H9 (cell line): ENCODE measurements at regions not wholly inside any gene's neighbourhood (a gene's known extent, or its start where the extent isn't known, plus 50 kb on each side); places are given as distances from the start of the nearest gene placed in this dataset.

Experiments
- DNase-seq: peaks from one replicate; pipeline ENCODE4 v3.0.0-alpha.2; 2017
- H2AFZ ChIP-seq: one replicate; pipeline ENCODE4 v1.6.1; 2013; ENCODE audit warnings: mild to moderate bottlenecking, low read length, control low read depth, moderate library complexity
- H2AK5ac ChIP-seq: 2 replicates; pipeline ENCODE4 v1.6.1; 2013; ENCODE audit warnings: low read length, control low read depth, mixed read lengths; ENCODE audit not compliant: insufficient read length
- H2BK120ac ChIP-seq: one replicate; pipeline ENCODE4 v1.6.1; 2013; ENCODE audit warnings: low read depth, mild to moderate bottlenecking, low read length, control low read depth, inconsistent platforms; ENCODE audit not compliant: poor library complexity, severe bottlenecking
- H2BK12ac ChIP-seq: 2 replicates; pipeline ENCODE4 v1.6.1; 2013; ENCODE audit warnings: low read length, control low read depth, mixed read lengths, low read depth; ENCODE audit not compliant: insufficient read length
- H2BK15ac ChIP-seq: 2 replicates; pipeline ENCODE4 v1.6.1; 2013; ENCODE audit warnings: low read depth, low read length, control low read depth
- H2BK20ac ChIP-seq: one replicate; pipeline ENCODE4 v1.6.1; 2013; ENCODE audit warnings: low read depth, mild to moderate bottlenecking, low read length, control low read depth, inconsistent platforms; ENCODE audit not compliant: poor library complexity, severe bottlenecking
- H2BK5ac ChIP-seq: 2 replicates; pipeline ENCODE4 v1.6.1; 2013; ENCODE audit warnings: low read length, control low read depth, mixed read lengths; ENCODE audit not compliant: insufficient read length
- H3K14ac ChIP-seq: 2 replicates; pipeline ENCODE4 v1.6.1; 2013; ENCODE audit warnings: low read length, control low read depth; ENCODE audit not compliant: insufficient read depth
- H3K18ac ChIP-seq: 2 replicates; pipeline ENCODE4 v1.6.1; 2013; ENCODE audit warnings: low read depth, mild to moderate bottlenecking, mixed read lengths, low read length, control low read depth; ENCODE audit not compliant: insufficient read length
- H3K23ac ChIP-seq: 2 replicates; pipeline ENCODE4 v1.6.1; 2013; ENCODE audit warnings: low read length, control low read depth, mixed read lengths, low read depth; ENCODE audit not compliant: insufficient read length
- H3K23me2 ChIP-seq: 2 replicates; pipeline ENCODE4 v1.6.1; 2013; ENCODE audit warnings: low read depth, mild to moderate bottlenecking, mixed read lengths, low read length, control low read depth; ENCODE audit not compliant: insufficient read length, poor library complexity, severe bottlenecking
- H3K27ac ChIP-seq: 2 replicates; pipeline ENCODE4 v1.5.1; 2013; ENCODE audit warnings: low read length, control low read depth, mixed read lengths, low read depth; ENCODE audit not compliant: insufficient read length
- H3K27me3 ChIP-seq: 2 replicates; pipeline ENCODE4 v1.6.1; 2013; ENCODE audit warnings: low read length, control low read depth, inconsistent platforms; ENCODE audit not compliant: insufficient read depth
- H3K4ac ChIP-seq: 2 replicates; pipeline ENCODE4 v1.6.1; 2013; ENCODE audit warnings: low read depth, mild to moderate bottlenecking, control low read depth, inconsistent platforms, low read length, moderate library complexity
- H3K4me1 ChIP-seq: 2 replicates; pipeline ENCODE4 v1.6.1; 2013; ENCODE audit warnings: low read length, control low read depth, inconsistent platforms; ENCODE audit not compliant: insufficient read depth
- H3K4me2 ChIP-seq: 2 replicates; pipeline ENCODE4 v1.6.1; 2013; ENCODE audit warnings: low read length, control low read depth, mixed read lengths; ENCODE audit not compliant: insufficient read length, insufficient read depth
- H3K56ac ChIP-seq: 2 replicates; pipeline ENCODE4 v1.6.1; 2013; ENCODE audit warnings: low read depth, mild to moderate bottlenecking, mixed read lengths, low read length, control low read depth; ENCODE audit not compliant: insufficient read length
- H3K79me1 ChIP-seq: 2 replicates; pipeline ENCODE4 v1.6.1; 2013; ENCODE audit warnings: low read depth, mild to moderate bottlenecking, moderate library complexity, low read length, control low read depth, inconsistent platforms; ENCODE audit not compliant: insufficient read depth, poor library complexity, severe bottlenecking
- H3K79me2 ChIP-seq: 2 replicates; pipeline ENCODE4 v1.6.1; 2013; ENCODE audit warnings: low read length, control low read depth, inconsistent platforms; ENCODE audit not compliant: insufficient read depth
- H3K9ac ChIP-seq: 2 replicates; pipeline ENCODE4 v1.6.1; 2013; ENCODE audit warnings: low read length, control low read depth, mixed read lengths; ENCODE audit not compliant: insufficient read length; ENCODE audit errors: extremely low read depth
- H3K9me3 ChIP-seq: one replicate; pipeline ENCODE4 v1.6.1; 2013; ENCODE audit warnings: low read depth, low read length, inconsistent platforms; ENCODE audit not compliant: control insufficient read depth
- H3T11ph ChIP-seq: one replicate; pipeline ENCODE4 v1.6.1; 2013; ENCODE audit warnings: mild to moderate bottlenecking, low read length, control low read depth, inconsistent platforms
- H4K20me1 ChIP-seq: one replicate; pipeline ENCODE4 v1.6.1; 2013; ENCODE audit not compliant: control insufficient read depth, insufficient read length, insufficient read depth
- H4K5ac ChIP-seq: 2 replicates; pipeline ENCODE4 v1.6.1; 2013; ENCODE audit warnings: low read depth, mild to moderate bottlenecking, mixed read lengths, low read length, control low read depth; ENCODE audit not compliant: insufficient read length
- H4K8ac ChIP-seq: replicated peaks from 2 replicates; pipeline ENCODE4 v1.6.1; 2013; ENCODE audit warnings: low read length, control low read depth, mixed read lengths, low read depth; ENCODE audit not compliant: insufficient read length
- H4K91ac ChIP-seq: 2 replicates; pipeline ENCODE4 v1.6.1; 2013; ENCODE audit warnings: low read depth, mild to moderate bottlenecking, moderate library complexity, mixed read lengths, low read length, control low read depth; ENCODE audit not compliant: insufficient read length
- H3K27ac Mint-ChIP-seq, 3 experiments: 2 replicates in 2 of 3; 3 replicates in 1 of 3; pipeline ENCODE4 v1.8.0; 2020 to 2021; ENCODE audit warnings: mixed read lengths in 3 of 3, mild to moderate bottlenecking in 1 of 3, moderate library complexity in 1 of 3
- H3K27me3 Mint-ChIP-seq: 2 replicates; pipeline ENCODE4 v1.8.0; 2021; ENCODE audit warnings: low read depth, mild to moderate bottlenecking, moderate library complexity, mixed read lengths
- H3K36me3 Mint-ChIP-seq, 3 experiments: 2 replicates in 2 of 3; 3 replicates in 1 of 3; pipeline ENCODE4 v1.8.0; 2020 to 2021; ENCODE audit warnings: low read depth in 3 of 3, mixed read lengths in 3 of 3; ENCODE audit not compliant: insufficient read depth in 1 of 3
- H3K4me1 Mint-ChIP-seq, 2 experiments: 2 replicates each; pipeline ENCODE4 v1.8.0; 2020; ENCODE audit warnings: mixed read lengths in 2 of 2
- H3K4me3 Mint-ChIP-seq, 2 experiments: 2 replicates in 1 of 2; 3 replicates in 1 of 2; pipeline ENCODE4 v1.8.0; 2020 to 2021; ENCODE audit warnings: mild to moderate bottlenecking in 2 of 2, mixed read lengths in 2 of 2, moderate library complexity in 1 of 2
- H3K9me3 Mint-ChIP-seq, 2 experiments: 2 replicates in 1 of 2; 3 replicates in 1 of 2; pipeline ENCODE4 v1.8.0; 2020; ENCODE audit warnings: mild to moderate bottlenecking in 2 of 2, mixed read lengths in 2 of 2, moderate library complexity in 1 of 2
- WGBS: extraction: QIAGEN DNeasy Blood & Tissue Kit; methylation state at CpG from one replicate; pipeline ENCODE4 v1.1.7; 2013; ENCODE audit warnings: missing lambda C conversion rate, low lambda C conversion rate, mixed read lengths; ENCODE audit not compliant: insufficient read length; ENCODE audit errors: extremely low coverage; 5-methylcytosine and 5-hydroxymethylcytosine counted together
- TF ChIP-seq, protein P1 (sequence below): fragments of 200-600 bp; sonication (generic); conservative IDR thresholded peaks from 3 replicates; pipeline ENCODE4 v1.8.0; 2021; ENCODE audit warnings: antibody characterized with exemption, mild to moderate bottlenecking

DNA sequence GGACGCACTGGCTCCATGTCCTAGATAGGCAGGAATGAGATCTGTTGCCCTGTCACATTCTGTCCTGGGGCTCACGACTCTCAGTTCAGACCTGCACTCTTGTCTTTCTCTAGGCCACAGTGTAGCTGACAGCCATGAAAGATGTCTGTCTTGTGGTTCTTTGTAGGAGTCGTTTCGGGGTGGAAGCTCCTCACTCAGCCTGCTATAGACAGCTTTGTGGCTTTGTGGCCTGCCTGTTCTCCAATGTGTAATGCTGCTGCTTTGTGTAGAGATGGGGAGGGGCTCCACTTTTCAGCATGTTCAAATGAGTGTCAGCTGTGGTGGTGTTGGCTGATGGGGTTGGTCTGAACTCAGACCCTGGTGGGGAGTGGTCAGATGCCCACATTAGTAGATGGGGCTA lies 410.7 kb downstream of the ACTR3B start:
- no peak overlapping the region for H4K91ac ChIP-seq
- no peak overlapping the region for H3K27ac ChIP-seq
- H3K4me1 ChIP-seq: no peaks in the 10 kb centered on the region
- H4K8ac ChIP-seq: no peak overlapping the region
- H2AFZ ChIP-seq: no peak overlapping the region
- H3K4me2 ChIP-seq: no peak overlapping the region
- no peak overlapping the region for H4K5ac ChIP-seq
- no peak overlapping the region for H3K4ac ChIP-seq
- no peaks in the 10 kb centered on the region for H3K9me3 ChIP-seq
- no peak overlapping the region for H3T11ph ChIP-seq
- peak overlapping the region in 2 of 3 experiments; percentile 47 to 76; a peak in 1 of 7 replicates for H3K27ac Mint-ChIP-seq
- peaks cover 0 to 2% (median 0%) of the 10 kb centered on the region in 3 experiments; a peak in 3 of 7 replicates for H3K36me3 Mint-ChIP-seq
- H2BK12ac ChIP-seq: no peak overlapping the region
- no peak overlapping the region for H2BK5ac ChIP-seq
- TF ChIP-seq, protein P1, sequence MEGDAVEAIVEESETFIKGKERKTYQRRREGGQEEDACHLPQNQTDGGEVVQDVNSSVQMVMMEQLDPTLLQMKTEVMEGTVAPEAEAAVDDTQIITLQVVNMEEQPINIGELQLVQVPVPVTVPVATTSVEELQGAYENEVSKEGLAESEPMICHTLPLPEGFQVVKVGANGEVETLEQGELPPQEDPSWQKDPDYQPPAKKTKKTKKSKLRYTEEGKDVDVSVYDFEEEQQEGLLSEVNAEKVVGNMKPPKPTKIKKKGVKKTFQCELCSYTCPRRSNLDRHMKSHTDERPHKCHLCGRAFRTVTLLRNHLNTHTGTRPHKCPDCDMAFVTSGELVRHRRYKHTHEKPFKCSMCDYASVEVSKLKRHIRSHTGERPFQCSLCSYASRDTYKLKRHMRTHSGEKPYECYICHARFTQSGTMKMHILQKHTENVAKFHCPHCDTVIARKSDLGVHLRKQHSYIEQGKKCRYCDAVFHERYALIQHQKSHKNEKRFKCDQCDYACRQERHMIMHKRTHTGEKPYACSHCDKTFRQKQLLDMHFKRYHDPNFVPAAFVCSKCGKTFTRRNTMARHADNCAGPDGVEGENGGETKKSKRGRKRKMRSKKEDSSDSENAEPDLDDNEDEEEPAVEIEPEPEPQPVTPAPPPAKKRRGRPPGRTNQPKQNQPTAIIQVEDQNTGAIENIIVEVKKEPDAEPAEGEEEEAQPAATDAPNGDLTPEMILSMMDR: no peak
- H3K27me3 Mint-ChIP-seq: no peaks in the 10 kb centered on the region; the same call in 1 of the 2 replicates
- no peaks in the 10 kb centered on the region for H3K79me2 ChIP-seq
- H3K9me3 Mint-ChIP-seq: peaks cover 29 to 83% of the 10 kb centered on the region in 2 experiments
- H2BK120ac ChIP-seq: no peak overlapping the region
- H3K56ac ChIP-seq: no peak overlapping the region
- H3K4me1 Mint-ChIP-seq: no peaks in the 10 kb centered on the region
- no peaks in the 10 kb centered on the region for H3K79me1 ChIP-seq
- no peak overlapping the region for H2BK20ac ChIP-seq
- no peak overlapping the region for H2AK5ac ChIP-seq
- WGBS: no CpG with 5 or more reads among the region's 4 CpGs
- no peaks in the 10 kb centered on the region for H4K20me1 ChIP-seq
- H2BK15ac ChIP-seq: no peak overlapping the region
- H3K23me2 ChIP-seq: no peaks in the 10 kb centered on the region
- no peak overlapping the region for H3K14ac ChIP-seq
- no peaks in the 10 kb centered on the region for H3K27me3 ChIP-seq
- no peak for DNase-seq
- no peak overlapping the region for H3K23ac ChIP-seq
- H3K18ac ChIP-seq: no peak overlapping the region
- H3K4me3 Mint-ChIP-seq: no peak overlapping the region
- no peak overlapping the region for H3K9ac ChIP-seq
